HG02884 (cell line): ENCODE measurements at regions not wholly inside any gene's neighbourhood (a gene's known extent, or its start where the extent isn't known, plus 50 kb on each side); places are given as distances from the start of the nearest gene placed in this dataset.
"Not testable (repeated sequence)": the region's sequence is repeated elsewhere in the genome, so short reads cannot be mapped to it uniquely, and the experiment has no call there.

ENCODE experiments used
- ATAC-seq: cut with Tn5 transposase; IDR thresholded peaks from one replicate; pipeline ENCODE4 v1.9.1; 2021; ENCODE audit warnings: mild to moderate bottlenecking, moderate library complexity; ENCODE audit not compliant: unreplicated experiment

DNA sequence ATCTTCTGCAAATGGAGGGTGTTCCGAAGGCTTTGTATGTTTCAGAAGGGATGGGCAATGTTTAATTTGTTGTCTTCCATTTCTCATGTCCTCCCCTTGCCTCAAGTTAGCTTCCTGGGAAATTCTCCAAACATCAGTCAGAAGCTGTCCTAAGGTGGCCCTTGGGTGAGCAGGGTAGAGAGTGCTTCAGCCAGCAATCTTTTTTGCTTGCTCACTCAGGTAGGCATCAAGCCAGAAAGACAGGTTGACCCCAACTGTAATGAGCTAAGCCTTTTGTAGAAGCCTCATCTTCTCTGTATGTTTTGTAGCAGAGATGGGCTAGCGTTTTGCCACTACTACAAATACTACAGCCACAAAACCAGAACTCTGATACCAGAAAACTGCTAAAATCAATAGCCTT lies 321.5 kb upstream of the FAM78B start:
- ATAC-seq, result no peak

DNA sequence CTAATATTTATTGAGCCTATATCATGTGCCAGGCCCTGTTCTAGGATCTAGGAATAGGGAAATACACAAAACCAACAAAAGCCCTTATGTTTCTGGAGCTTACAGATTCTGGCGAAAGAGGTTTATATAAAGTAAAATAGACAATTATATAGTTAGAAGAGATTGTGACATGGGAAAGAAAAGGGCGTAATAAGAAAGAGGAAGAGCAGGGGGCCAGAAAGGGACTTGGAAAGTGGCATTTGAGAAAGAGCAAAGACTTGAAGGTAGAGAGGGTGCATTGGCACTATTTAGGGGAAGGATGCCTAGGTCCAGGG lies 322.5 kb upstream of the FAM78B start:
- ATAC-seq, result no peak

DNA sequence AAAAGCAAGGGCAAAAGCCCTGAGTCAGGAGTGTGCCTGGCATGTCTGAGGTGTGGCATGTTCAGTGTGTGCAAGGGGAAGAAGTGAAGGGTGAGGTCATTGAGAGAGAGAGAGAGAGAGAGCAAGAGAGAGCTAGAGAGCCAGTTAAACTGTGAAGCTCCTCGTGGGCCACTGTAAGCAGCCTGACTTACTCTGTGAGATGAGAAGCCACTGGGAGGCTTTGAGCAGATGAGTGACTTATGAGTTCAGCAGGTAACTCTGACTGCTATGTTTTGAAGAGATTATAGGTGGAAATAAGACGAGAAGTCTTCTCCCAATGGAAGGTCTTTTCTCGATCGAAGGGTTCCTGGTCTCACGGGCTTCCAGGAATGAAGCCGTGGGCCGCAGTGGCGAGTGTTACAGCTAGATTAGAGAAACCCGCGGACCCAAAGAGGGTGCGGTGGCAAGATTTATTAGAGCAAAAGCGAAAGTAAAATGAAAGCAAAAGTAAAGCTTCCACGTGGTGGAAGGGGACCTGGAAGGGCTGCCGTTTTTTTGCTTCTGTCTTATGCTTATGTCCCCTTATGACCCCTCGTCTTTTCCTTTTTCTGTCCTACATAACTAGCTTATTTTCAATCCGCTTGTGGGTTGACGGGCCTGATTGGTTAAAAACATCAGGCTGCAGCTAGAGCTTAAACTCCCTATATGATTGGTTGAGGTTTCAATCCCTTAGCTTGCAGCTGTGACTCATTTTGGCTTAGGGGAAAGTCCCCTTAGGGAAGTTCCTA lies 323.1 kb upstream of the FAM78B start:
- peak; percentile 76 for ATAC-seq

DNA sequence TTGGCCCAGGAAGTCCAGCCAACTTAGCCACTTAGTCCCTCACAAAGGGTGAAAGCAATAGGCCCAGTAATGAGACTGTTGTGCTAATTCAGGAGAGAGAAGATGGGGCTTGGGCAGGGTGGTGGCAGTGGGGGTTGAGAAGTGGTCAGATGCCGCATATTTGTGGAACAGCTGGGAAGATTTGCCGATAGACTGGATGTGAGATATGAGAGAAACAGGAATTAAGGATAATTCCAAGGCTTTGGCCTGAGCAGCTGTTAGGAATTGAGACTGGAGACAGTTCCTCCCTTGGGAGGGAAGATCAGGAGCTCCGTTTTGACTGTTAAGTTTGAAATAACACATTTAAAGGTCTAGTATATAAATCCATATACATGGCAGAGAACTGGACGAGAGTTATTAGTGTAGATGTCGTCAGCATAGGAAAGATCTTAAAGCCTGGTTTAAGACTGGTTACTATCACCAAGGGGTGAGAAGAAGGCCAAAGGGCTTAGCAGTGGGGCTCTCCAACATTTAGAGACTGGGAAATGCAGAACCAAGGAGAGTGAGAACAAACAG lies 323.7 kb upstream of the FAM78B start:
- ATAC-seq, result no peak

DNA sequence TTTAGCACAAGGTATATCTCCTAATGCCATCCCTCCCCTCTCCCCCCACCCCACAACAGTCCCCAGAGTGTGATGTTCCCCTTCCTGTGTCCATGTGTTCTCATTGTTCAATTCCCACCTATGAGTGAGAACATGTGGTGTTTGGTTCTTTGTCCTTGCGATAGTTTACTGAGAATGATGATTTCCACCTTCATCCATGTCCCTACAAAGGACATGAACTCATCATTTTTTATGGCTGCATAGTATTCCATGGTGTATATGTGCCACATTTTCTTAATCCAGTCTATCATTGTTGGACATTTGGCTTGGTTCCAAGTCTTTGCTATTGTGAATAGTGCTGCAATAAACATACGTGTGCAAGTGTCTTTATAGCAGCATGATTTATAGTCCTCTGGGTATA lies 327.0 kb upstream of the FAM78B start:
- ATAC-seq, result not testable (repeated sequence)

DNA sequence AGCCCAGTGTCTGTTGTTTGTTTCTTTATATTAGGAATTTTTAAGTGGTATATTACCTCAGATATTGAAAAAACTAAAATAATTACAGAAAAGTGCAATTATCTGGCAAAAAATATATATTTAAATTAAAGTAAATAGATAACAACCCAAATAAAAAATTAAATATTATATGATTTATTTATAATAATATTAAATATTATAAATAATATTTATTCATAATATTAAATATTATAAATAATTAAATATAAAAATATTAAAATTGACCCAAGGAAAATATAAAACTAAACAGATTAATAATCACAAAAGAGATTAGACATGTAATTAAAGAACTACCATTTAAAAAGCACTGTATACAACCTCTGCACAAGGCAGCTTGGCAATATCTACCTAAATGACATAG lies 331.9 kb upstream of the POGK start:
- no peak for ATAC-seq

DNA sequence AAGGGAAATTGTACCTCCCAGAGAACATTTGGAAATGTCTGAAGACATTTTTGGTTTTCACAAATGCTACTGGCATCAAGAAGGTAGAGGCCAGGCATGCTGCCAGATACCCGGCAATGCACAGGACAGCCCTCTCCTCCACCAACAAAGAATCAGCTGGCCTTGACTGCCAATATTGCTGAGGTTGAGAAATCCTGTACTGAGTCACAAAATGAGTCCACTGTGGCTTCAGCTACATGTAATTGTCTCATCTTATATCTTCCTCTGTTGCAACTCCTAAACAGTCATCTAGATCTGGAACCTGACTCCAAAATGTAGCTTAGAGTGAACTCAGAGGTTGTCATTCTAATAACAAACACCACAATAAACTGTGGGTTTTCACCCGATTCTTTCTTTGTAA lies 327.5 kb upstream of the POGK start:
- no peak for ATAC-seq

DNA sequence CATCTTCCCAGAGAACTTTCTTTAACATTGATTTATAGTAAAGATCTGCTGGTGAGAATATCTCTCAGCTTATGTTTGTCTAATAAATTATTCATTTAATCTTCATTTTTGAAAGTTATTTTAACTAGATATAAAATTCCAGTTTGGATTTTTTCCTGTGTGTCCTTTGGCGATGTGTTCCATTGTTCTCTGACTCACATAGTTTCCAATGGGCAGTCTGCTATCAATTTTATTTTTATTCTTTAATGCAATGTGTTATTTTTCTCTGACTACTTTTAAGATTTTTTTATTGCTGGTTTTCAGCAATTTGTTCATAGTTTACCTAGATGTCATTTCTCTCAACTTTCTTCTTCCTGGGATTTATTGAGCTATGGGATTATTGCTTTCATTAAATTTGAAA lies 325.2 kb upstream of the POGK start:
- no peak for ATAC-seq

DNA sequence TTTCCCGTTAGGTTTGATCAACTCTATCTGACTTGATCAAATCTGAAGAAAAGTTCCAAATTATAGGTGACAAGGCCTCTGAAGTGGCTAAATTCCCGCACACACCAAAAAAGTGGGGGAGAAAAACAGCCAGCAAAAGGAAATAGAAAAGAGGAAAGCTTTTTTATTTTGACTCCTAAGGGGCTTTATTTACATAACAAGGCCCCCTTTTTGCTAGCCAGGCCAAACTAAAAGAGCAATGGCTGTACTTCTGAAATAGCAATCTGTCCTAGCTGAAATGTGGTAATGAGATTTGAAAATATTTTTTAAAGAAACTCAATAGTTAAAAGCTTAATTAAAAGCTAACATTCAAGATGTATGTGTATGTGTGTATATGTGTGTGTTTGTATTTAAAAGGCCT lies 311.5 kb upstream of the POGK start:
- ATAC-seq, result no peak

DNA sequence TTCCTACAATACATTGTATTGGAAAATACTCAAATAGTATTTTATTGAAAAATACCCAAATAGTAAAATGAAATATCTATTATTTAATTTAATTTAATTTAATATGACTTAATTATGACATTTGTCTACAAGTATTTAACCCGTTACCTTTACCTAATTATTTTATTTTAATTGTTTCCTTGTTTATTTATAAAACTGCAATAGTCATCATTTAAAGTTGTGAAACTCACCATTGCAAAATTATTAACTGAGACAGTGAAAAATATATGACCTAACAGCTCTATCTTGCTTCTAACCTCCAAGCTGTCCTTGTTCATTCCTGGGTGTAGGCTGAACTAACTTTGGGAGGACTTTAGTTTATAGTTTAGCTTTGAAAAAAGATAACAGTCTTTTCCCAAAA lies 300.6 kb upstream of the POGK start:
- ATAC-seq, result no peak

DNA sequence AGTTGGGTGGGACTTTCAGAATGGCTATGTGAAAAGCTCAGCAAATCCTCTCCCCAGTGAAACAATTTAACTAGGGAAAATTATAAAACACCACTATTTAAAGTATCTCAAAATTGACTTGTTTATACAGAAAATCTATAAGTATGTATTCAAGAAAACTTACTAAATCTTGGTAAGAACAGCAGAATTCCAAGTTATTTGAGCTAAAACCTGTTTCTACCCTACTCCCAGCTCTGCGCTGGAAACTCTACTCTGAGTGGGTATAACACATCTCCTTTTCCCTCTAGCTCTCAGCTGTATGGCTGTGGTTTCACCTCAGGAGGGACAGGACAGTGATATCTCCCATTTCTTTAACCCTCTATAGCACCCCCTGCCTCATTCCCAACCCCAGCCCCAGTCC lies 295.2 kb upstream of the POGK start:
- ATAC-seq, result no peak

DNA sequence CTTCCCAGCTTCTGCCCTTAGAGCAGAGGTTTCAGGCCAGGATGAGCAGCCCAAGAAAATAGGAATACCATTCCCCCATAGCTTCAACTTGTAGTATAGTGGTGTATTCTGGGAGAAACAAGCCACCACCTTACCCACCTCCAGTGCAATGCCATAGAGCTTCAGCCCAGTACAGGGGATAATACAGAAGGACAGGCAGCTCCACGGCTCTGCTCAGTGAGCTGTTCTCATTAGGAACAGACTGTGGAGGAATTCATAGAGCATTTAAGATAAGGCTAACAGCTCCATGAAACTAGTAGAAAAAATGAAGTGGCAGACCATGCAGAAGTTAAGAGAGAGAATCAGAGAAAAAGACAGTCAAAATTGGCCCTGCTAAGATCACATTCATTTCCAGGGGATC lies 294.7 kb upstream of the POGK start:
- ATAC-seq, result no peak

DNA sequence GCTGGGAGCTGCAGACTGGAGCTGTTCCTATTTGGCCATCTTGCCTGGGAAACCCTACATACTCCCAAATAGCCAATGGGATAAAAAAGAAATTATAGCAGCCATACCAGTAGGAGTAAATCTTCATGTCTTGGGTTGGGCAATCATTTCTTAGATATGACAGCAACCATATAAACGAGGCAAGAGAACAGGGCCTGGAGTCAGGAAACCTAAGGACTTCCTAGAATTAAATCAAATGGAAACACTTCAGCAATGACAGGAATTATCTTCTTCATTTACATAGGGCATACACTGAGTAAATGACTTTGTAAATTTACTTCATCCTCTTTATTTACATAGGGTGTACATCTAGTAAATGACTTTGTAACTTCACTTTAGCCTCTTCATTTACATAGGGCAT lies 286.6 kb upstream of the POGK start:
- no peak for ATAC-seq

DNA sequence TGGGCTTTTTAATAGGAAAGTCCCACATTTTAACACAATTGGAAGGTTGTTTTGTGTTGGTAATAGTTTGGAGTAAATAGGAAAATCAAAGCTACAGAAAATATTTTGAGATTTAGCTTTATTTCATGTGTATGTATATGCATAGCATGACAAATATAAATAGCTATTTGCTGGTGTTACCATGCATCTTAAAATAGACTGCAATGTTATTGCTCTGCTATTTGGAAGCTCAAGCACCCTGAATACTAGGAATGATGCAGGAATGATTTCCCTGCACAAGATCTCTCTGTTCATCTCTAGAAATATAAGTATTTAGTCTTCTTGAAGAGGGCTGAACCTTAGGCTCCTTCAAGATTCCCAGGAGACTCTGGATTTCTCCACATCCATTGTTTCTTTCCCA lies 268.3 kb upstream of the POGK start:
- no peak for ATAC-seq

DNA sequence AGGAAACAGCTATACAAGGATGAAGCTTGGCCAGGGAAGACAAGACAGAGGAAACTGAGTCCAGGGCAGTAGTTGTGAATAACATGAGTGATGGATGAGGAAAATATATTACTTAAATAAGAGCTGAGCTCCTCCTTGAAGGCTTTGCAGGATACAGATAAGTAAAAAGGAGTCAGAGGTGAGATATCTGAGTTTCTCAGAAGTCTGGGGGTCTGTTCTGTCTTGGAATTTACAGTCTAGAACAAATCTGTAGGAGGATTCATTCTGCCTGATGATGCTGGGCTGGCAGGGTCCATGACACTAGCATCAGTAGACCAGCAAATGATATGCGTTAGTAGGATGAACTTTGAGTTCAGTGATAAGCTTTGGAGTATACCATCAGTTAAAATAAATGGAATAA lies 266.1 kb upstream of the POGK start:
- ATAC-seq, result no peak

DNA sequence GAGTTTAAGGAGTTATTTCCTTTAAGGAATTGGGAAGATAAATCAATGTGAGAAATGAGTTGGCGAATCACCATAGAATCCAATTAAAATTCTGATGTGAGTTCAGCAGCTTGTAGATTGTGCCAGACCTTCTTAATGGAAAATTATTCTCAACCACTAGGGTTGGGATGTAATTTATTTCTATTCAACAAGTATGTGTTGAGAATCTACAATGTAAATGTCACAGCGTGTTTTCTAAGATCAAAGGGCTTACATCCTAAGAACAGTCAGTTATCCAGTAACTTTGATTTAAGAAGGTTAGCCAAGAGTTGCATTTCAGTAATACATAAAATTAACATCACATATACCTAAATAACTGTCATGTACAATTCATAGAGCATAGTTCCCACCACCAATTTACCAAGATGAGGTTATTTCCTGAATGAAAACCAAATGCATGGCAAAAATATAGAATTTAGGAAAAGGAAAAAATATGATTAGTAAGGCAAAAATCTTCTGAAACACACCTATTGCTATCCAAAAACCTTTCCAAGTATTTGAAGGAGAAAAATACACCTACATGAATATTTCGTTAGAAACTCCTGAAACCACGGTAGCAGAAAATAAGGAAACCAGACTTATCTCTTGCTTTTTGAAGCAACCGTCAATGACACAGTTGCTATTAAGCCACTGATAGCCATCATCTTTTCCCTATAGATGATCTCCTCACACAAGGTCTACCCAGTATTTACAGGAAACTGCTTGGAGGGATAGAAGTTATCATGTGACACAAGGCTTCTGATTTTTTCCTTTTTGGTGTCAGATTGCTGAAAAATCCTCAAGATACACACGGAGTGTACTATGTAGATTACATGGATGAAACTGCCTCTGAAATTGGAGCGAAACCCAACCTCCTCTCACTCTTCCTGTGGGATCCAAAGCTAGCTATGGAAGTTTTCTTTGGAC lies 259.4 kb upstream of the POGK start:
- no peak for ATAC-seq

DNA sequence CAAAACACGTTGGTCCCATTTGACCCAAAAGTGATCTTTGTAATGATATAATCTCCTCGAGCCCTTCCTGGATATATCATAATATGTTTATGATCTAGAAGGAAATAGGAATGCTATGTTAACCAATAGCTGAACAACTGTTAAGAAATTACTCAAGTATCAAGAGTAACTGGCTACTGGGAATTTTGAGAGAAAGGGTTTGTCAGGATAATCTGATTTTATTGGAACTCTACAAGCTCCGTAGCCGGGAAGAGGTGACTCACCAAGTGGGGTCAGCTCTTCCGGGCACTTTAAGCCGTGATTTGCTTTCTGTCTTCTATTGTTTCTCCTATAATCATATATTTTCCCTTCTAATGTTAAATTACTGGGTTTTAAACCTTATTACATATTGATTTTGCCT lies 250.5 kb upstream of the POGK start:
- no peak for ATAC-seq

DNA sequence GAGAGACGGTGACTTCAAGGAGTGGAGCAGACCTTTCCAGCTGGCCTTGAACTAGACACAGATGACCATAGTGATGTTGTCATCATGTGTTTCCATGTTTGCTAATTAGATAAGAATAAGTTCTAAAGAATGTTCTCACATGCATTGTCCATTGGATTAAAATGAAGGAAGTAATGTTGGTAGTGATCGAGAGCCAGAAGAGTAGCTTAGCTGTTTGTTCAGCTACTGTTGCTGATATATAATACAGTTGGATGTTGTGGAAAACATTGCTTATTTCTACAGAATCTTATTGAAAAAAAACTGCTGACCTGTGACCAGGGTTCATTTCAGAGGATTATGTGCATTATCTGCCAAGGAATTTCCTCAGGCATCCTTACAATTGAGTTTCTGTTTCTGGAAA lies 249.1 kb upstream of the POGK start:
- ATAC-seq, result no peak

DNA sequence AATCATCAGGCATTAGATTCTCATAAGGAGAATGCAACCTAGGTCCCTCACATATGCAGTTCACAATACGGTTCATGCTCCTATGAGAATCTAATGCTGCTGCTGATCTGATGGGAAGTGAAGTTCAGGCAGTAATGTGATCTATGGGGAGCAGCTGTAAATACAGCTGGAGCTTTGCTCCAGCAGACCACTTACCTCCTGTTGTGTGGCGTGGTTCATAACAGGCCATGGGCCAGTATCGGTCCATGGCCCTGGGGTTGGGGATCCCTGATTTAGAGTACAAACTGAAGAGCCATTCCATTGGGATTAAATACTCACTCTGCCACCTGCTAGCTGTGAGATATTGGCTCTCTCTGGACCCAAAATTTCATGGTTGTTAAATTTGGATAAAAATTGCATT lies 244.6 kb upstream of the POGK start:
- ATAC-seq, result no peak

DNA sequence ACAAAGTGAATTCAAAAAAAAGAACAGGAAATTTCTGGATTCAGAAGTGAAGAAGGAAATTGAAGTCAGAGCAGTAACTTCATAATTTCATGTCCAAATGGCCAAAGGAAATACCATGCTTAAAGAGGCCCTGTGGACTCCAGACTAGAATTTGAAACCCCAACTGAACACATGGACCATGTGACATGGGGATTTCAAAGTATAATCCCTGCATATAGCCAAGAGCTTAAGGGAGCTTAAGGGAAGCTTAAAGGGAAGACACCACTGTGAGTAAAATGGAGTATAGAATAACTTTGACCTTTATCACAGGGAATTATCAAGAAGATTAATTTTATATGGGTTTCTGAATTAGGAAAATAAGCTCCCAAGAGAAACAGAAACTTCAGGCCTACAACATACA lies 241.8 kb upstream of the POGK start:
- no peak for ATAC-seq

DNA sequence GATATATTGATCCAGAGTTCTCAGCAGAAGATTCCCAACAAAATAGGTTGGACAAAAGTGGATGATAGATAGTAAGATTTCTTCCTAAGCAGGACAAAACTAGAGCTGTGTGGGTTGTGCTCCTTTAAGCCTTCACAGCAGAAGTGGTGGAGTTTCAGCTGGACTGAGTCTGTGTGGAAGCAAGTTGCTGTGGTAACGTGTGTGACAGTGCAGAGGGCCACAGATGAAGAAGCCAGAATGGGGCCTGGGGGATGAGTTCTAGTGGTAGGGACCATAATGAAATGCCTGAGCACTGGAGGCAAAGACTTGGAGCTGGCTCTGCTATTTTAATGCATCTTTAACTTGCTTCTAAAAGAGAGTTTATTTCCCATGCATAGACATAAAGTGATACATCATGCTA lies 238.7 kb upstream of the POGK start:
- no peak for ATAC-seq

DNA sequence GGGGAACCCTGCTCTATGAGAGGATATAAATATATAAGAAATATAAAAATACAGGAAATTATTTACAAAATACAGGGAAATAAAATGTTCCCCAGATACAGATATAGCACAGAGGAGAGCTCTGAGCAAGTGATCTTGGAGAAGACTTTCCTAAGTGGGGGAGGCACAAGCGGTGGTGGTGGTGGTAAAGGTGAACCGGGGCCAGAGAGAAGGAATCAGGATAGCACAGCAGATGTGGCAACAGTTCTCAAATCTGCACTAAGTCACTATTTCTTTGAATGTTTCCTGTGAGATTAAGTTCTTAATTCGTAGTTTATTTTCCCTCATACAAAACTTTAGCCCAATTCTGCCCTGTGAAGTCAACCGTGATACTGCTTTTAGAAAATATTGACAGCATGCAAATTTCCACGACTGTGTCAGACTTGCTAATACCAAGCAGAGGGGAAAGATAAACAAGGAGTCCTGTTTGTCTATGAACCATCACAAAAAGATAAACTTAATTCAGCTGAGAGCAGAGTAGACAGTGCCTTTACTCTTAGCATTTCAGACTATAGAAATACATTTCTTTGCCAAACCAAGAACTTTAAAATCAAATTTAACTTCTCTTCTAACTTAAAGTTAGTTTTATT lies 237.5 kb upstream of the POGK start:
- no peak for ATAC-seq
